ENCODE measurements at regions not wholly inside any gene's neighbourhood (a gene's known extent, or its start where the extent isn't known, plus 50 kb on each side); places are given as distances from the start of the nearest gene placed in this dataset.

GRCh38 chr4:188864741-188865140, 725.5 kb downstream of the TRIML1 start:
- no peak overlapping the region for H3K4me3 ChIP-seq (ENCODE audit: low read length)
- no peaks in the 10 kb centered on the region for H3K9me3 ChIP-seq (ENCODE audit: control insufficient read depth, low read length)
- Mint-ChIP-seq H3K4me3 (no peak overlapping the region), H3K9me3 (peaks cover 14% of the 10 kb centered on the region), H3K36me3 (ENCODE audit: low read depth) (no peaks in the 10 kb centered on the region), H3K27me3 (ENCODE audit: insufficient read depth) (no peaks in the 10 kb centered on the region), H3K27ac (no peak overlapping the region), H3K4me1 (no peaks in the 10 kb centered on the region)
- no peaks in the 10 kb centered on the region for H3K4me1 ChIP-seq (ENCODE audit: control insufficient read depth, insufficient read depth, low read length)
- H3K9ac ChIP-seq (ENCODE audit: extremely low read depth, low read length, poor library complexity, severe bottlenecking), result no peak overlapping the region
- no peaks in the 10 kb centered on the region for H3K27me3 ChIP-seq (ENCODE audit: control insufficient read depth, insufficient read depth, low read length, poor library complexity, severe bottlenecking)
- no peak overlapping the region for H3K27ac ChIP-seq (ENCODE audit: low read depth, low read length)
- DNase-seq, result no peak
- TF ChIP-seq CTCF (conservative IDR thresholded peaks at IDR 0.05), result no peak
- WGBS, 2 experiments (ENCODE audit: insufficient coverage in 1 of 2, insufficient read length in 1 of 2), result 75 to 100% methylated on average over 4 to 10 of the region's 10 CpGs
- H3K36me3 ChIP-seq (ENCODE audit: control insufficient read depth, insufficient read depth, low read length), result no peaks in the 10 kb centered on the region

- Histone ChIP-seq H3K36me3 (ENCODE audit: control insufficient read depth, insufficient read depth, low read length) (no peaks in the 10 kb centered on the region), H3K9ac (ENCODE audit: extremely low read depth, low read length, poor library complexity, severe bottlenecking) (no peak overlapping the region), H3K4me3 (ENCODE audit: low read length) (no peak overlapping the region), H3K27ac (ENCODE audit: low read depth, low read length) (no peak overlapping the region), H3K4me1 (ENCODE audit: control insufficient read depth, insufficient read depth, low read length) (no peaks in the 10 kb centered on the region), H3K27me3 (ENCODE audit: control insufficient read depth, insufficient read depth, low read length, poor library complexity, severe bottlenecking) (no peaks in the 10 kb centered on the region), H3K9me3 (ENCODE audit: control insufficient read depth, low read length) (no peaks in the 10 kb centered on the region)
- H3K36me3 Mint-ChIP-seq (ENCODE audit: low read depth), result no peaks in the 10 kb centered on the region
- no CpG with 5 or more reads among the region's 1 CpG for WGBS, 2 experiments (ENCODE audit: insufficient coverage in 1 of 2, insufficient read length in 1 of 2)
- no peak overlapping the region for H3K4me3 Mint-ChIP-seq
- H3K27me3 Mint-ChIP-seq (ENCODE audit: insufficient read depth), result no peaks in the 10 kb centered on the region
- H3K4me1 Mint-ChIP-seq, result no peaks in the 10 kb centered on the region
- DNase-seq, result no peak
- no peaks in the 10 kb centered on the region for H3K9me3 Mint-ChIP-seq
- H3K27ac Mint-ChIP-seq, result no peak overlapping the region
- no peak for TF ChIP-seq CTCF (conservative IDR thresholded peaks at IDR 0.05)
Observed at GRCh38 chr4:188867796-188868195, 728.6 kb downstream of the TRIML1 start.

- 93 to 95% methylated on average over 6 to 8 of the region's 8 CpGs for WGBS, 2 experiments (ENCODE audit: insufficient coverage in 1 of 2, insufficient read length in 1 of 2)
Observed at GRCh38 chr4:188869581-188869980, 730.3 kb downstream of the TRIML1 start.

More at GRCh38 chr4:188869581-188869980, 730.3 kb downstream of the TRIML1 start:
- Histone ChIP-seq H3K9me3 (ENCODE audit: control insufficient read depth, low read length) (no peaks in the 10 kb centered on the region), H3K4me3 (ENCODE audit: low read length) (no peak overlapping the region), H3K4me1 (ENCODE audit: control insufficient read depth, insufficient read depth, low read length) (no peaks in the 10 kb centered on the region), H3K9ac (ENCODE audit: extremely low read depth, low read length, poor library complexity, severe bottlenecking) (no peak overlapping the region), H3K27me3 (ENCODE audit: control insufficient read depth, insufficient read depth, low read length, poor library complexity, severe bottlenecking) (no peaks in the 10 kb centered on the region), H3K36me3 (ENCODE audit: control insufficient read depth, insufficient read depth, low read length) (no peaks in the 10 kb centered on the region), H3K27ac (ENCODE audit: low read depth, low read length) (no peak overlapping the region)
- no peak for TF ChIP-seq CTCF (conservative IDR thresholded peaks at IDR 0.05)
- Mint-ChIP-seq H3K4me1 (no peaks in the 10 kb centered on the region), H3K36me3 (ENCODE audit: low read depth) (no peaks in the 10 kb centered on the region), H3K4me3 (no peak overlapping the region), H3K9me3 (no peaks in the 10 kb centered on the region), H3K27ac (no peak overlapping the region), H3K27me3 (ENCODE audit: insufficient read depth) (no peaks in the 10 kb centered on the region)
- DNase-seq, result no peak

All from endodermal cell (in vitro differentiated cells).